Thyroid gland (tissue), 4 donors: ENCODE measurements at regions not wholly inside any gene's neighbourhood (a gene's known extent, or its start where the extent isn't known, plus 50 kb on each side); places are given as distances from the start of the nearest gene placed in this dataset.

ENCODE experiments used
- DNase-seq, 2 donors: peaks; one replicate each; pipeline ENCODE4 v3.0.0-alpha.2; 2019
- H3K27ac ChIP-seq, 3 donors: fragments of 200-600 bp; sonication (generic); 1 replicate in 2 of 3; 2 replicates in 1 of 3; pipeline ENCODE4 v1.5.1; 2016 to 2019; ENCODE audit warnings: mild to moderate bottlenecking in 1 of 3, moderate library complexity in 1 of 3
- H3K27me3 ChIP-seq: fragments of 200-600 bp; sonication (generic); one replicate; pipeline ENCODE4 v1.5.1; 2019
- H3K36me3 ChIP-seq, 2 donors: fragments of 200-600 bp; sonication (generic); one replicate each; pipeline ENCODE4 v1.5.1; 2016 to 2019
- H3K4me1 ChIP-seq, 2 donors: fragments of 200-600 bp; sonication (generic); one replicate each; pipeline ENCODE4 v1.5.1; 2017 to 2019
- H3K4me3 ChIP-seq, 3 donors: fragments of 200-600 bp; sonication (generic); replicated peaks in 1 of 3; 1 replicate in 2 of 3; 2 replicates in 1 of 3; pipeline ENCODE4 v1.5.1; 2016; ENCODE audit warnings: mild to moderate bottlenecking in 1 of 3
- H3K9me3 ChIP-seq: fragments of 200-600 bp; sonication (generic); one replicate; pipeline ENCODE4 v1.5.1; 2017
- POLR2A ChIP-seq, 2 donors: fragments of 450-650 bp; IDR thresholded peaks; one replicate each; pipeline ENCODE4 v1.6.1; 2017; ENCODE audit warnings: antibody characterized with exemption in 2 of 2, mild to moderate bottlenecking in 2 of 2, moderate library complexity in 1 of 2
- WGBS, 2 donors: methylation state at CpG; one replicate each; pipeline ENCODE4 v1.1.5; 2017; 5-methylcytosine and 5-hydroxymethylcytosine counted together
- intact Hi-C: fragments of 100-400 bp; cut with DNase I; formaldehyde crosslinking; loops from one replicate; pipeline ENCODE4 v1.15.1; 2023
- TF ChIP-seq, protein P1 (sequence below), 6 experiments: fragments of 200-600 bp in 3 of 6; fragments of 450-650 bp in 3 of 6; sonication (generic) in 3 of 6; IDR thresholded peaks; one replicate each; pipeline ENCODE4 v1.5.1; 2016 to 2019; ENCODE audit warnings: antibody characterized with exemption in 6 of 6, mild to moderate bottlenecking in 2 of 6, inconsistent platforms in 1 of 6, moderate library complexity in 1 of 6

- peaks cover 30 to 47% of the 10 kb centered on the region in 2 donors for H3K4me1 ChIP-seq
- H3K4me3 ChIP-seq, result no peak overlapping the region
- H3K9me3 ChIP-seq, result no peaks in the 10 kb centered on the region
- intact Hi-C loops, result no loop called here
- no peaks in the 10 kb centered on the region for H3K27me3 ChIP-seq
- H3K27ac ChIP-seq, result peak overlapping the region; percentile 28 to 89 (median 56)
- TF ChIP-seq, protein P1, sequence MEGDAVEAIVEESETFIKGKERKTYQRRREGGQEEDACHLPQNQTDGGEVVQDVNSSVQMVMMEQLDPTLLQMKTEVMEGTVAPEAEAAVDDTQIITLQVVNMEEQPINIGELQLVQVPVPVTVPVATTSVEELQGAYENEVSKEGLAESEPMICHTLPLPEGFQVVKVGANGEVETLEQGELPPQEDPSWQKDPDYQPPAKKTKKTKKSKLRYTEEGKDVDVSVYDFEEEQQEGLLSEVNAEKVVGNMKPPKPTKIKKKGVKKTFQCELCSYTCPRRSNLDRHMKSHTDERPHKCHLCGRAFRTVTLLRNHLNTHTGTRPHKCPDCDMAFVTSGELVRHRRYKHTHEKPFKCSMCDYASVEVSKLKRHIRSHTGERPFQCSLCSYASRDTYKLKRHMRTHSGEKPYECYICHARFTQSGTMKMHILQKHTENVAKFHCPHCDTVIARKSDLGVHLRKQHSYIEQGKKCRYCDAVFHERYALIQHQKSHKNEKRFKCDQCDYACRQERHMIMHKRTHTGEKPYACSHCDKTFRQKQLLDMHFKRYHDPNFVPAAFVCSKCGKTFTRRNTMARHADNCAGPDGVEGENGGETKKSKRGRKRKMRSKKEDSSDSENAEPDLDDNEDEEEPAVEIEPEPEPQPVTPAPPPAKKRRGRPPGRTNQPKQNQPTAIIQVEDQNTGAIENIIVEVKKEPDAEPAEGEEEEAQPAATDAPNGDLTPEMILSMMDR (IDR thresholded peaks at IDR 0.05), result no peak
- TF ChIP-seq POLR2A (IDR thresholded peaks at IDR 0.05), result no peak
- 92 to 95% methylated on average over 3 of the region's 3 CpGs for WGBS, 2 donors
- DNase-seq, result no peak
- no peaks in the 10 kb centered on the region for H3K36me3 ChIP-seq
Measured at GRCh38 chr15:70164156-70164900, 66.6 kb upstream of the TLE3 start.

- H3K4me1 ChIP-seq, result peaks cover 30 to 47% of the 10 kb centered on the region in 2 donors
- H3K27me3 ChIP-seq, result no peaks in the 10 kb centered on the region
- TF ChIP-seq, protein P1 (IDR thresholded peaks at IDR 0.05), result no peak
- TF ChIP-seq POLR2A (IDR thresholded peaks at IDR 0.05), result no peak
- intact Hi-C loops, result no loop called here
- no peak overlapping the region for H3K4me3 ChIP-seq
- 76 to 85% methylated on average over 14 to 17 of the region's 19 CpGs for WGBS, 2 donors
- H3K27ac ChIP-seq, result no peak overlapping the region
- H3K9me3 ChIP-seq, result no peaks in the 10 kb centered on the region
- DNase-seq, result no peak
- no peaks in the 10 kb centered on the region for H3K36me3 ChIP-seq
Measured at GRCh38 chr15:70160803-70161565, 63.3 kb upstream of the TLE3 start.

DNA sequence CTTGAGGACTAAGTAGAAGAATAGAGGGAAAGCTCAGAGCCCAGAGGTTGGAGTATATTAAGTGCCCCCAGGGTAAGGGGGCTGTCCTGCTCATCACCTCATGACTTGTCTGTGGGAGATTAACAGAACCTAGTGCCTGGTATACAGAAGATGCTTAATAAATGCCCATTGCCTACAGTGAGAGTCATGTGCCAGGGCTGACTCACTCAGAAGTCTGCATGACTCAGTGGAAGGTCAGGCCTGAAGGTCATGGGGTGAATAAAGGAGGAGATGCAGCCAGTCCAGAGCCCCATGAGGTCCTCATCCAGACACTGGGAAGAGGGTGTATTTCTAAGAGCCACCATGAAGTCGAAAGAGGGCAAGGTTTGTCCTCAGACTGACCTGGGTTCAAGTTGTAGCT is 62.5 kb upstream of the TLE3 start:
- H3K27ac ChIP-seq, result no peak overlapping the region
- DNase-seq, result no peak
- 38 to 55% methylated on average over 1 of the region's 1 CpG for WGBS, 2 donors
- H3K27me3 ChIP-seq, result no peaks in the 10 kb centered on the region
- H3K4me1 ChIP-seq, result peaks cover 27 to 47% of the 10 kb centered on the region in 2 donors
- TF ChIP-seq POLR2A (IDR thresholded peaks at IDR 0.05), result no peak
- TF ChIP-seq, protein P1 (IDR thresholded peaks at IDR 0.05), result no peak
- no peaks in the 10 kb centered on the region for H3K36me3 ChIP-seq
- no peaks in the 10 kb centered on the region for H3K9me3 ChIP-seq
- no peak overlapping the region for H3K4me3 ChIP-seq
- intact Hi-C loops, result no loop called here

DNA sequence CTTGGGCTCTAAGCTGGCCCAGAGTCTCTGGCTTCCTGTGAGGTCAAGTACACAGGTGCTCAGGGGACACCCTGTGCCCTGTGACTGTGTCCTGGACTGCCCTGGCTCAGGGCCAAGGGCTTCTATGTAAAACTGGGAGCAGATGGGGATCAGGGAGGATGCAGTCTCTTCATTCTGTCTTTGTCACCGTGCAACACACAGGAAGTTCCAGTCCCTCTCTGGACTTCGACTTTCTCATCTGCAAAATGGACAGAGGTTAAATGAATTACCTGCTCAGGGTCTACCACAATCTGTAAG is 61.9 kb upstream of the TLE3 start:
- WGBS, 2 donors, result 88 to 90% methylated on average over 2 of the region's 2 CpGs
- intact Hi-C loops, result no loop called here

More for the DNA sequence above, 61.9 kb upstream of the TLE3 start:
- no peak for DNase-seq
- Histone ChIP-seq H3K9me3 (no peaks in the 10 kb centered on the region), H3K36me3 (no peaks in the 10 kb centered on the region), H3K4me1 (peaks cover 21 to 44% of the 10 kb centered on the region in 2 donors), H3K4me3 (no peak overlapping the region), H3K27ac (no peak overlapping the region), H3K27me3 (no peaks in the 10 kb centered on the region)
- TF ChIP-seq, protein P1 (IDR thresholded peaks at IDR 0.05), result no peak
- TF ChIP-seq POLR2A (IDR thresholded peaks at IDR 0.05), result no peak
